ENCODE measurements at regions not wholly inside any gene's neighbourhood (a gene's known extent, or its start where the extent isn't known, plus 50 kb on each side); places are given as distances from the start of the nearest gene placed in this dataset.

DNA sequence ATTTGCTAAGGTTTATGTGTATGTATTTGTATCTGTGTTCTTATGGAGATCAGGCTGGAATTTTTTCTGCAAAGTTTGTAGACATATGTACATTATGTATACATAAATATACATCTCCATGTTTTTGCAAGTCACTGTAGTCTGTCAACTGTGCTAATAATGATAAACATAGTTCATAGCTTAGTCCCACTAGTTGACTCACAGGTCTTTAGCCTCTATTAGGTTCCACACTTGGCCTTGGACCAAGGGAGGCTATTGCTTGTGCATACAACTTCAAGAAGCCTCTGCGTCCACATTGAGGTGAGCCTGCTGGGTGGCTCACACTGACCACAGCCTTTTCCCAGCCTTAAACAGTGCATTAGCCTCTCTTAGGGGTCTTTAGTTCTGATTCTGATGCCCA is 243.8 kb upstream of the PEX5L start:
- CTCF ChIA-PET (ENCODE audit: low intra/inter-chr PET ratio), result no interaction called here
- Histone ChIP-seq H4K20me1 (replicated peaks; ENCODE audit: control insufficient read depth, insufficient read depth, low read length) (no peaks in the 10 kb centered on the region), H3K4me1 (replicated peaks in 1 of 2; ENCODE audit: control insufficient read depth in 2 of 2, insufficient read depth in 2 of 2, low read length in 2 of 2) (no peaks in the 10 kb centered on the region), H3K79me2 (ENCODE audit: control insufficient read depth, insufficient read depth, low read length) (no peaks in the 10 kb centered on the region), H3K9me3 (replicated peaks; ENCODE audit: control insufficient read depth, insufficient read depth, low read depth, low read length) (no peaks in the 10 kb centered on the region), H3K27me3 (ENCODE audit: control insufficient read depth in 2 of 2, insufficient read depth in 2 of 2, low read length in 2 of 2) (no peaks in the 10 kb centered on the region), H3K4me3 (no peak overlapping the region), H3K27ac (ENCODE audit: extremely low read depth, low read depth, low read length) (no peak overlapping the region), H3K9me1 (ENCODE audit: control insufficient read depth, insufficient read depth, low read length) (no peaks in the 10 kb centered on the region), H3K9ac (ENCODE audit: insufficient read depth in 1 of 2, low read depth in 2 of 2, low read length in 2 of 2) (no peak overlapping the region), H3K4me2 (ENCODE audit: insufficient read depth, low read length) (no peak overlapping the region), H3K36me3 (ENCODE audit: control insufficient read depth, insufficient read depth, low read length) (no peaks in the 10 kb centered on the region), H2AFZ (ENCODE audit: low read depth, low read length) (no peak overlapping the region)
- POLR2A ChIA-PET, result no interaction called here
- BruUV-seq (replicated peaks), result no TSS peak
- no peak for ATAC-seq
- no peak for FAIRE-seq
- intact Hi-C loops (cut with micrococcal nuclease) (no loop called here), in situ Hi-C loops (cut with MboI) (no loop called here)
- no peak for DNase-seq (ENCODE audit: extremely low read depth in 1 of 4, low spot score in 3 of 4)
- TF ChIP-seq ZKSCAN3 (CRISPR knock-in tag; IDR thresholded peaks at IDR 0.05) (no peak), ZNF668 (CRISPR knock-in tag; IDR thresholded peaks at IDR 0.05) (no peak), HDAC3 (IDR thresholded peaks at IDR 0.05; ENCODE audit: borderline replicate concordance, partially characterized antibody) (no peak), CBX3 (IDR thresholded peaks at IDR 0.05; ENCODE audit: borderline replicate concordance in 1 of 2, low read length in 2 of 2) (no peak), RAD51 (IDR thresholded peaks at IDR 0.05; ENCODE audit: borderline replicate concordance, low read depth) (no peak), ILF3 (IDR thresholded peaks at IDR 0.05; ENCODE audit: borderline replicate concordance) (no peak), ADNP (tag; IDR thresholded peaks at IDR 0.05) (no peak), MEF2D (tag; conservative IDR thresholded peaks at IDR 0.05; ENCODE audit: low read depth) (no peak), RBM34 (IDR thresholded peaks at IDR 0.05; ENCODE audit: borderline replicate concordance, insufficient read depth, low read length) (no peak), MYC (IDR thresholded peaks at IDR 0.05; ENCODE audit: low read depth, low read length) (no peak), MYC (CRISPR knock-in tag; IDR thresholded peaks at IDR 0.05; ENCODE audit: borderline replicate concordance, low read depth) (no peak), RBM25 (IDR thresholded peaks at IDR 0.05; ENCODE audit: low read depth, low read length, severe bottlenecking) (no peak), CC2D1A (IDR thresholded peaks at IDR 0.05) (no peak), DMBX1 (CRISPR knock-in tag; IDR thresholded peaks at IDR 0.05; ENCODE audit: borderline replicate concordance) (no peak), CHCHD3 (CRISPR knock-in tag; IDR thresholded peaks at IDR 0.05) (no peak), ILK (tag; IDR thresholded peaks at IDR 0.05; ENCODE audit: borderline replicate concordance, low read depth) (no peak), YBX1 (IDR thresholded peaks at IDR 0.05) (no peak), ZNF121 (CRISPR knock-in tag; conservative IDR thresholded peaks at IDR 0.05) (no peak), DIDO1 (tag; IDR thresholded peaks at IDR 0.05; ENCODE audit: low read depth) (no peak)
- TF ChIP-seq, protein P1, sequence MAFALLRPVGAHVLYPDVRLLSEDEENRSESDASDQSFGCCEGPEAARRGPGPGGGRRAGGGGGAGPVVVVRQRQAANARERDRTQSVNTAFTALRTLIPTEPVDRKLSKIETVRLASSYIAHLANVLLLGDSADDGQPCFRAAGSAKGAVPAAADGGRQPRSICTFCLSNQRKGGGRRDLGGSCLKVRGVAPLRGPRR (CRISPR knock-in tag; IDR thresholded peaks at IDR 0.05), result no peak
- WGBS (ENCODE audit: insufficient coverage, low coverage, missing lambda C conversion rate), result 0% methylated on average over 1 of the region's 1 CpG
